SK-N-SH (cell line): ENCODE measurements at regions not wholly inside any gene's neighbourhood (a gene's known extent, or its start where the extent isn't known, plus 50 kb on each side); places are given as distances from the start of the nearest gene placed in this dataset.

Source experiments
- CTCF ChIA-PET: fragments of 300-600, 350-600 bp; formaldehyde crosslinking; extraction: SDS; loops from one replicate; lab custom pipeline; 2021; lab: Yijun Ruan, JAX
- POLR2A ChIA-PET: fragments of 350-600 bp; sonication (Branson Sonifier 250); formaldehyde crosslinking; extraction: SDS; loops from one replicate; lab custom pipeline; 2020; ENCODE audit warnings: antibody characterized with exemption, inconsistent platforms; lab: Yijun Ruan, JAX
- DNase-seq: peaks from one replicate; pipeline ENCODE4 v3.0.0; 2012
- H2AFZ ChIP-seq: fragments of 200-600 bp; sonication (generic); 2 replicates; pipeline ENCODE4 v1.8.1; 2016; ENCODE audit warnings: antibody characterized with exemption, mild to moderate bottlenecking, low read depth
- H3F3A ChIP-seq: fragments of 200-600 bp; sonication (generic); replicated peaks from 2 replicates; pipeline ENCODE3; 2016; ENCODE audit warnings: antibody characterized with exemption, mild to moderate bottlenecking; ENCODE audit not compliant: insufficient read depth
- H3K27ac ChIP-seq, 2 experiments: fragments of 200-500 bp in 1 of 2; fragments of 200-600 bp in 1 of 2; sonication (Bioruptor generic) in 1 of 2; sonication (generic), shearing (Covaris generic) in 1 of 2; 2 replicates each; pipeline versions ENCODE4 v1.5.1 to v1.6.1; 2014 to 2016; ENCODE audit warnings: low read depth in 2 of 2, inconsistent platforms in 1 of 2, low read length in 1 of 2, mild to moderate bottlenecking in 1 of 2, mixed read lengths in 1 of 2
- H3K27me3 ChIP-seq: fragments of 200-600 bp; sonication (generic), shearing (Covaris generic); 2 replicates; pipeline ENCODE4 v1.6.1; 2016; ENCODE audit warnings: mixed run types; ENCODE audit not compliant: insufficient read depth
- H3K36me3 ChIP-seq, 2 experiments: fragments of 200-500 bp in 1 of 2; fragments of 200-600 bp in 1 of 2; sonication (Bioruptor generic) in 1 of 2; sonication (generic) in 1 of 2; replicated peaks in 1 of 2; 2 replicates each; pipeline versions ENCODE3 to v1.5.1; 2014 to 2016; ENCODE audit warnings: low read length in 1 of 2, mild to moderate bottlenecking in 1 of 2; ENCODE audit not compliant: insufficient read depth in 2 of 2, control insufficient read depth in 1 of 2
- H3K4me1 ChIP-seq, 2 experiments: fragments of 200-500 bp in 1 of 2; fragments of 200-600 bp in 1 of 2; sonication (Bioruptor generic) in 1 of 2; sonication (generic), shearing (Covaris generic) in 1 of 2; 2 replicates each; pipeline versions ENCODE4 v1.5.1 to v1.6.1; 2014 to 2016; ENCODE audit warnings: low read depth in 1 of 2, low read length in 1 of 2, mixed run types in 1 of 2; ENCODE audit not compliant: insufficient read depth in 2 of 2, control insufficient read depth in 1 of 2
- H3K4me2 ChIP-seq: fragments of 200-600 bp; sonication (generic), shearing (Covaris generic); 2 replicates; pipeline ENCODE4 v1.6.1; 2017; ENCODE audit warnings: mixed run types
- H3K4me3 ChIP-seq, 2 experiments: fragments of 200-500 bp in 1 of 2; fragments of 200-600 bp in 1 of 2; sonication (Bioruptor generic) in 1 of 2; sonication (generic), shearing (Covaris generic) in 1 of 2; 2 replicates each; pipeline versions ENCODE4 v1.5.1 to v1.8.1; 2014 to 2016; ENCODE audit warnings: low read depth in 2 of 2, inconsistent platforms in 1 of 2, low read length in 1 of 2, mild to moderate bottlenecking in 1 of 2, mixed read lengths in 1 of 2, moderate library complexity in 1 of 2
- H3K79me2 ChIP-seq: fragments of 200-600 bp; sonication (generic); 2 replicates; pipeline ENCODE4 v1.8.1; 2017; ENCODE audit warnings: mild to moderate bottlenecking; ENCODE audit not compliant: insufficient read depth
- H3K9ac ChIP-seq: fragments of 200-600 bp; sonication (generic); 2 replicates; pipeline ENCODE4 v1.6.1; 2017; ENCODE audit warnings: mixed run types
- H3K9me2 ChIP-seq: fragments of 200-600 bp; sonication (generic); 2 replicates; pipeline ENCODE4 v1.6.1; 2017; ENCODE audit warnings: mixed run types
- H3K9me3 ChIP-seq: fragments of 200-600 bp; sonication (generic); 2 replicates; pipeline ENCODE4 v1.6.1; 2017; ENCODE audit warnings: mixed run types, mild to moderate bottlenecking, moderate library complexity
- H4K20me1 ChIP-seq: fragments of 200-600 bp; sonication (generic); 2 replicates; pipeline ENCODE4 v1.6.1; 2017; ENCODE audit warnings: mild to moderate bottlenecking, mixed run types; ENCODE audit not compliant: insufficient read depth
- ELF1 ChIP-seq: IDR thresholded peaks from 2 replicates; pipeline ENCODE4 v1.4.0; 2012
- EP300 ChIP-seq, 2 experiments: IDR thresholded peaks; 2 replicates each; pipeline versions ENCODE4 v1.4.0 to v1.6.1; 2012; ENCODE audit warnings: borderline replicate concordance in 1 of 2, low read depth in 1 of 2, low read length in 1 of 2
- FOSL2 ChIP-seq: IDR thresholded peaks from 2 replicates; pipeline ENCODE4 v1.4.0; 2012; ENCODE audit warnings: low read depth, mild to moderate bottlenecking, moderate library complexity, borderline replicate concordance
- FOXJ3 ChIP-seq: sonication (generic); formaldehyde crosslinking; IDR thresholded peaks from 2 replicates; pipeline ENCODE4 v1.5.1; 2020; ENCODE audit warnings: mild to moderate bottlenecking, missing genetic modification reagents
- GATA2 ChIP-seq: sonication (generic); formaldehyde crosslinking; IDR thresholded peaks from 2 replicates; pipeline ENCODE4 v1.5.0; 2020; ENCODE audit warnings: mild to moderate bottlenecking, missing genetic modification reagents
- JUND ChIP-seq: IDR thresholded peaks from 2 replicates; pipeline ENCODE4 v1.4.0; 2012
- MAX ChIP-seq: IDR thresholded peaks from 2 replicates; pipeline ENCODE4 v1.4.0; 2012; ENCODE audit warnings: low read depth
- MEF2A ChIP-seq: IDR thresholded peaks from 2 replicates; pipeline ENCODE4 v1.4.0; 2012; ENCODE audit warnings: low read depth, borderline replicate concordance
- MXI1 ChIP-seq: IDR thresholded peaks from 2 replicates; pipeline ENCODE4 v1.6.1; 2012; ENCODE audit warnings: mild to moderate bottlenecking, low read depth, low read length, improper control_type of control experiment
- NRF1 ChIP-seq: IDR thresholded peaks from 2 replicates; pipeline ENCODE4 v1.6.1; 2012; ENCODE audit warnings: low read depth, mild to moderate bottlenecking, low read length
- POLR2AphosphoS5 ChIP-seq: IDR thresholded peaks from 2 replicates; pipeline ENCODE4 v1.6.1; 2012; ENCODE audit warnings: low read depth, low read length
- RAD21 ChIP-seq: IDR thresholded peaks from 2 replicates; pipeline ENCODE4 v1.6.1; 2012; ENCODE audit warnings: mild to moderate bottlenecking, low read length
- RCOR1 ChIP-seq: fragments of 150-350 bp; IDR thresholded peaks from 2 replicates; pipeline ENCODE4 v1.6.1; 2017; ENCODE audit warnings: antibody characterized with exemption, low read length
- REST ChIP-seq: IDR thresholded peaks from 2 replicates; pipeline ENCODE4 v1.6.1; 2012; ENCODE audit warnings: mild to moderate bottlenecking, low read depth, low read length, moderate library complexity
- SIN3A ChIP-seq: IDR thresholded peaks from 2 replicates; pipeline ENCODE4 v1.6.1; 2012; ENCODE audit warnings: low read depth, mild to moderate bottlenecking, low read length, moderate library complexity, borderline replicate concordance
- SMC3 ChIP-seq: IDR thresholded peaks from 2 replicates; pipeline ENCODE4 v1.6.1; 2012; ENCODE audit warnings: low read depth, low read length, improper control_type of control experiment
- TCF12 ChIP-seq: IDR thresholded peaks from 2 replicates; pipeline ENCODE4 v1.4.0; 2012
- WGBS: methylation state at CpG from one replicate; pipeline ENCODE4 v1.1.6; 2017; ENCODE audit warnings: low lambda C conversion rate; 5-methylcytosine and 5-hydroxymethylcytosine counted together
- TF ChIP-seq, protein P1 (sequence below): IDR thresholded peaks from 2 replicates; pipeline ENCODE4; 2012
- TF ChIP-seq, protein P2 (sequence below): fragments of 200-600 bp; sonication (generic); IDR thresholded peaks from 2 replicates; pipeline ENCODE4 v1.6.1; 2017; ENCODE audit warnings: antibody characterized with exemption, mild to moderate bottlenecking, moderate library complexity

DNA sequence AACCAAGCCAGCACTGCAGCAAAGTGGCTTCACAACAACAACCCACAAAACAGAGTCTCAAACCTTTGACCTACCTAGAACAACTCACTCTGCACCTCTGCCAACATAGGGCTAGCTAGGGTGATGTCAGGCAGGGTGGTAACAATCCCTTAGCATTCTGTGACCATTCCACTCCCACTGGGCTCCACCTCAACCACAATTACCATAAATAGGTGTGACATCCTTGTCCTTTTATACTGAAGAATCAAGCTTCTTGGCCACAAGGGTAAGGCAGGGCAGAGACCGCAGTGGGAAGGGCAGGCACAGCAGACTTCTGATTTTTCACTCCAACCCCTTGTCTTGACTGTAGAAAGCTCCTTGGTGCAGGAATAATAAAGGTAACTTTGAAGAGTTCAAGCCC, 795.4 kb upstream of the DIAPH2 start:
- Histone ChIP-seq H3K4me3 (no peak overlapping the region), H3K36me3 (no peaks in the 10 kb centered on the region), H3K27me3 (no peaks in the 10 kb centered on the region), H3K9me2 (no peaks in the 10 kb centered on the region), H3K27ac (no peak overlapping the region), H3K9ac (no peak overlapping the region), H4K20me1 (no peaks in the 10 kb centered on the region), H3K79me2 (no peaks in the 10 kb centered on the region), H3K9me3 (no peaks in the 10 kb centered on the region), H3K4me2 (no peak overlapping the region), H2AFZ (no peak overlapping the region), H3F3A (no peaks in the 10 kb centered on the region), H3K4me1 (no peaks in the 10 kb centered on the region)
- TF ChIP-seq ELF1 (no peak), RAD21 (no peak), FOXJ3 (CRISPR knock-in tag) (no peak), NRF1 (no peak), MEF2A (no peak), REST (no peak), SMC3 (no peak), RCOR1 (no peak)
- TF ChIP-seq, protein P1, sequence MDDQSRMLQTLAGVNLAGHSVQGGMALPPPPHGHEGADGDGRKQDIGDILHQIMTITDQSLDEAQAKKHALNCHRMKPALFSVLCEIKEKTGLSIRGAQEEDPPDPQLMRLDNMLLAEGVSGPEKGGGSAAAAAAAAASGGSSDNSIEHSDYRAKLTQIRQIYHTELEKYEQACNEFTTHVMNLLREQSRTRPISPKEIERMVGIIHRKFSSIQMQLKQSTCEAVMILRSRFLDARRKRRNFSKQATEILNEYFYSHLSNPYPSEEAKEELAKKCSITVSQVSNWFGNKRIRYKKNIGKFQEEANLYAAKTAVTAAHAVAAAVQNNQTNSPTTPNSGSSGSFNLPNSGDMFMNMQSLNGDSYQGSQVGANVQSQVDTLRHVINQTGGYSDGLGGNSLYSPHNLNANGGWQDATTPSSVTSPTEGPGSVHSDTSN = no peak
- ChIA-PET CTCF (no interaction called here), POLR2A (no interaction called here)
- WGBS = 0% methylated on average over 1 of the region's 1 CpG
- DNase-seq = no peak

DNA sequence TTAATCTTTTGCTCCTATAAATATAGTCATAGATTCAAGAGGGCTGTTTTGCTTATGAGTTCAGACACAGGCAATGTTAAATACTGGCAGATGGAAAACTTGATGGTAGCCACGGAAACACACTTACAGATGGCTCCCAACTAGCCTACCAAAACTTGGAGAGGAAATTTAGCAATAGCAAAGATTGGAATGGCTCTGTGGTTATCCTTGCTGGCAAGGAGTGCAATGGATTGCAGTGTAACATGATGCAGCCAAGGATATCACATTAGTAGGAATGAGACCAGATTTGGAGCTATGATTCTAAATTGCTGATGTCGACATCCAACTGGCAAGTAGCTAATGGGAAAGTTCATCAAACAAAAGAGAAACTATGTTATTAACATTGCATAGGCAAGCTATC, 791.0 kb upstream of the DIAPH2 start:
- Histone ChIP-seq H3K36me3 (no peaks in the 10 kb centered on the region), H3K4me1 (no peaks in the 10 kb centered on the region), H3K27me3 (no peaks in the 10 kb centered on the region), H2AFZ (no peak overlapping the region), H3K27ac (no peak overlapping the region), H3K9me3 (no peaks in the 10 kb centered on the region), H3K4me2 (no peak overlapping the region), H3F3A (no peaks in the 10 kb centered on the region), H3K79me2 (no peaks in the 10 kb centered on the region), H3K9me2 (no peaks in the 10 kb centered on the region), H3K9ac (no peak overlapping the region), H3K4me3 (no peak overlapping the region), H4K20me1 (no peaks in the 10 kb centered on the region)
- WGBS = 0% methylated on average over 2 of the region's 2 CpGs
- ChIA-PET POLR2A (no interaction called here), CTCF (interaction anchor here (0.9 kb wide), 1 partner anchor 21 kb away, joined by 3 read pairs; no protein-coding TSS in a partner anchor)
- no peak for DNase-seq
- TF ChIP-seq POLR2AphosphoS5 (no peak), RCOR1 (no peak), MXI1 (no peak), MAX (no peak), JUND (no peak), TCF12 (no peak), RAD21 (no peak), REST (no peak), GATA2 (no peak), SIN3A (no peak), EP300 (IDR thresholded peaks at IDR 0.05; ENCODE audit: borderline replicate concordance in 1 of 2, low read depth in 1 of 2, low read length in 1 of 2) (no peak), NRF1 (no peak), FOSL2 (no peak)
- TF ChIP-seq, protein P2, sequence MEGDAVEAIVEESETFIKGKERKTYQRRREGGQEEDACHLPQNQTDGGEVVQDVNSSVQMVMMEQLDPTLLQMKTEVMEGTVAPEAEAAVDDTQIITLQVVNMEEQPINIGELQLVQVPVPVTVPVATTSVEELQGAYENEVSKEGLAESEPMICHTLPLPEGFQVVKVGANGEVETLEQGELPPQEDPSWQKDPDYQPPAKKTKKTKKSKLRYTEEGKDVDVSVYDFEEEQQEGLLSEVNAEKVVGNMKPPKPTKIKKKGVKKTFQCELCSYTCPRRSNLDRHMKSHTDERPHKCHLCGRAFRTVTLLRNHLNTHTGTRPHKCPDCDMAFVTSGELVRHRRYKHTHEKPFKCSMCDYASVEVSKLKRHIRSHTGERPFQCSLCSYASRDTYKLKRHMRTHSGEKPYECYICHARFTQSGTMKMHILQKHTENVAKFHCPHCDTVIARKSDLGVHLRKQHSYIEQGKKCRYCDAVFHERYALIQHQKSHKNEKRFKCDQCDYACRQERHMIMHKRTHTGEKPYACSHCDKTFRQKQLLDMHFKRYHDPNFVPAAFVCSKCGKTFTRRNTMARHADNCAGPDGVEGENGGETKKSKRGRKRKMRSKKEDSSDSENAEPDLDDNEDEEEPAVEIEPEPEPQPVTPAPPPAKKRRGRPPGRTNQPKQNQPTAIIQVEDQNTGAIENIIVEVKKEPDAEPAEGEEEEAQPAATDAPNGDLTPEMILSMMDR = no peak
